Fibroblast of the aortic adventitia (primary cell): ENCODE measurements at regions not wholly inside any gene's neighbourhood (a gene's known extent, or its start where the extent isn't known, plus 50 kb on each side); places are given as distances from the start of the nearest gene placed in this dataset.

Experiments
- DNase-seq: peaks from one replicate; pipeline ENCODE4 v3.0.0-alpha.2; 2010; ENCODE audit warnings: low read depth
- H3K4me3 ChIP-seq: 2 replicates; pipeline ENCODE4 v1.5.1; 2011; ENCODE audit warnings: low read depth, mild to moderate bottlenecking, control low read depth, low read length, moderate library complexity
- TF ChIP-seq, protein P1 (sequence below): IDR thresholded peaks from 2 replicates; pipeline ENCODE4 v1.5.1; 2011; ENCODE audit warnings: mild to moderate bottlenecking, low read length, control low read depth, inconsistent platforms; ENCODE audit not compliant: insufficient read depth

DNA sequence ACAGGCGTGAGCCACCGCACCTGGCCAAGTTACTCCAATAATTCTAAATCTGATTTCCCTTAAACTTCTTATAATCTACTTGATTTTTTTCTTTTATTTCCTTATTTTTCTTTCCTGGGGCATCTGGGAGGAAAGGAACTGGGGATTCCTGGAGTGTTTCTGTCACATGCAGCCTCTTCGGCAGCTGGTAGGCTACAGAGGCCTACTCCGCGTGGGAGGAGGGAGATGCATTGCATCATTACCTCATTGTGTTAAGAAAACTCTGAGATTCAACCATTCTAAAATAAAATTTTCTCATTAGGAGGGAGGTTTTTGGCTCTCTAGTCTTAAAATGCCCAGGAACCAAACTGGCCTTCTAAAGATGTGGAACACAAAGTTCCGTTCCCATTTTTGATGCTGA is 64.0 kb downstream of the SOX9 start:
- TF ChIP-seq, protein P1, sequence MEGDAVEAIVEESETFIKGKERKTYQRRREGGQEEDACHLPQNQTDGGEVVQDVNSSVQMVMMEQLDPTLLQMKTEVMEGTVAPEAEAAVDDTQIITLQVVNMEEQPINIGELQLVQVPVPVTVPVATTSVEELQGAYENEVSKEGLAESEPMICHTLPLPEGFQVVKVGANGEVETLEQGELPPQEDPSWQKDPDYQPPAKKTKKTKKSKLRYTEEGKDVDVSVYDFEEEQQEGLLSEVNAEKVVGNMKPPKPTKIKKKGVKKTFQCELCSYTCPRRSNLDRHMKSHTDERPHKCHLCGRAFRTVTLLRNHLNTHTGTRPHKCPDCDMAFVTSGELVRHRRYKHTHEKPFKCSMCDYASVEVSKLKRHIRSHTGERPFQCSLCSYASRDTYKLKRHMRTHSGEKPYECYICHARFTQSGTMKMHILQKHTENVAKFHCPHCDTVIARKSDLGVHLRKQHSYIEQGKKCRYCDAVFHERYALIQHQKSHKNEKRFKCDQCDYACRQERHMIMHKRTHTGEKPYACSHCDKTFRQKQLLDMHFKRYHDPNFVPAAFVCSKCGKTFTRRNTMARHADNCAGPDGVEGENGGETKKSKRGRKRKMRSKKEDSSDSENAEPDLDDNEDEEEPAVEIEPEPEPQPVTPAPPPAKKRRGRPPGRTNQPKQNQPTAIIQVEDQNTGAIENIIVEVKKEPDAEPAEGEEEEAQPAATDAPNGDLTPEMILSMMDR = no peak
- no peak for DNase-seq
- H3K4me3 ChIP-seq = no peak overlapping the region

DNA sequence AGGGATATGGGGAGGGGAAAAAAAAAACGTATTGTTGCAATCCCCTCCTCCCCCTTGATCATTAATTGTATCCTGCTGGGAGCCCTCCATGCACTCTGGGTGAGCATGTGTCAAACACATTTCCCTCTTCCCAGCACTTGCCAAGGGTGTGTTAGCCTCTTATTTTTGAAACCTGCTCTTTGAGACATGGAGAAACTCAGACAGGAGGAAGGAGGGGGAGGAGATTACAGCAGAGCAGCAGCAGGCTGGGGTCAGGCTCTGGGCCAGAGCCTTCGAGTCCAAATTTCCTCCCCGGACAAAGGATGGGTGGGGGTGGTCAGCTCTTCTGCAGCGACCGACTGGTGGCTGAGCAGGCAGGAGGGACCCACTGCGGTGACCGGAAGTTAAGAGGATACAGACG is 64.7 kb downstream of the SOX9 start:
- TF ChIP-seq, protein P1 = no peak
- no peak overlapping the region for H3K4me3 ChIP-seq
- no peak for DNase-seq

DNA sequence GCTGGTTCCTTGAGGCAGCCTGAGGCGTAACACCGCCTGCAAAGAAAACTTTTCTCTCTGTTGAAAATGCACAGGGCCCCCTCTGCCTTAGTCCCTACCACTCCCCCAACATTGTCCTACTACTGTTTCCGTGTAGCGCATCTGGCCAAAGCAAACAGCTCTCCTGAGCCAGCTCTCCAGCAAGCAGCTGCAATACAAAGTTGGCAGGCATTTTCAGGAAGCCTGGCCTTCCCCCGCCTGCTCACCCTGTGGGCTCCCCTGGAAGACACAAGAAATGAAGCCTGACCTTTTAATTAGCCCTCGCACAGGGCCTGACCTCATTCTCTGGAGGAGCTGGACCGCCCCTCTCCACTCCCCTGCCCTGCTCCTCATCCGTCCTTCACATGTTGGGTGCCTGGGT is 66.7 kb downstream of the SOX9 start:
- H3K4me3 ChIP-seq = no peak overlapping the region
- peak; percentile 56 for DNase-seq
- TF ChIP-seq, protein P1 = no peak

DNA sequence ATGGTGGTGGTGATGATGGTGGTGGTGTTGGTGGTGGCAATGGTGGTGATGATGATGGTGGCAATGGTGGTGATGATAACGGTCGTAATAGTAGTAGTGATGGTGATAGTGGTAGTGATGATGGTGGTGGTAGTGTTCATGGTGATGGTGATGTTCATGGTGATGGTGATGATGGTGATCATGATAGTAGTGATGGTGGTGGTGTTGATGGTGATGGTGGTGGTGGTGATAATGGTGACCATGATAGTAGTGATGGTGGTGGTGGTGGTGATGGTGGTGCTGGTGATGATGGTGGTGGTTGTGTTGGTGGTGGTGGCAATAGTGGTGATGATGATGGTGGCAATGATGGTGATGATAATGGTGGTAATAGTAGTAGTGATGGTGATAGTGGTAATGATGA is 68.0 kb downstream of the SOX9 start:
- DNase-seq = no peak
- no peak overlapping the region for H3K4me3 ChIP-seq
- TF ChIP-seq, protein P1 = no peak

DNA sequence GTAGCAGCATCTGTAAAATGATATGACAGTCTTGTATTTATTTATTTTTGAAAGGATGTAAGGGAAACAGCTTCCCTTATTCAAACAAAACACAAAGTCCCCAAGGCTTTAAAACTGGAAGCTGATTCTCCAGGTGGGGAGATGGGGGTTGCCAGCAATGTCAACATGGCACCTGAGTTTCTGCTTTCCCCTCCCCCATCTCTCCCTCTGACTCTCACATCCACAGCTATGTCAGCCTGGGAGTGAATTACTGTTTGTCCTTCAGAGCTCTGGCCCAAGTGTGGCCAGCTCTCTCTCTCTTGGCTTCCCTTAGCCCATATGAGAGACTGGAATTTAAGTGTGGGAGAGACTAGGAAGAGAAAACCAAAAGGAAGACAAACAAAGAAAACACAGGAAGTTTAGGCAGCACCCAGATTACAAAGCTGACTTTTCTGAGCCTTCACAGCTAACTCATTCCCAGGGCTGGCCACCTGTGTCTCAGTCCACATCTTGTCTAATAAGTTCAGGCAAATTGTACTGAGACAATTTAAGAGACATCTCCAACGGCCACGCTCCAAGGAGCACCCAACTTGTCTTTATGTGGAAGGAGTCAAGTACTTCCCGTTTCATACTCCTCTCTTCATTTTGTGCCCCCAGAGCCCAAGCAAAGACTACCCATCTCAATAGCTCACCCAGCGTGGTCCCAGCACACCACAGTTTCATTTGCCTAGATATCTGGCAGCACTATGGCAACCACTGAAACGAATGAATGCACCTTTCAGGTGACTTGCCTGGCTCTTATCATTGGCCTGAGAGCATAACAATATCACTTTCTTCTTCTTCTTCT is 69.2 kb downstream of the SOX9 start:
- H3K4me3 ChIP-seq = no peak overlapping the region
- TF ChIP-seq, protein P1 = no peak
- no peak for DNase-seq

DNA sequence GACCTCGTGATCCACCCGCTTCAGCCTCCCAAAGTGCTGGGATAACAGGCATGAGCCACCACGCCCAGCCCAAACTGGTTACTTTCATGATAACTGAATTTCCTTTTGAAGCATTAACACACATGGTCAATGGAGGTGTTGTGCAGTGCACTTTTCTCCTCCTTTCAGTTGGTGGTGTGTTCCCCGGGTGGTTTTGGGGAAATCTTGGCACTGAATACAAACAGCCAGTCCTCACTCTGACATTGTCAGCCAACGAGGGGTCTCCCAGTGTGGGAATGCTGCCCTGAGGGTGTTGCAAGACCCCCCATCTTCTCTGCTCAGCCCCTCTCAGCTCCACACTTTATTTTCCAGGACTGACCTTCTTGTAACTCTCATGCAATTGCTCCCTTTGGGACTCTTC is 70.5 kb downstream of the SOX9 start:
- H3K4me3 ChIP-seq = no peak overlapping the region
- TF ChIP-seq, protein P1 = no peak
- DNase-seq = no peak
